Suprapubic skin (tissue), 3 donors: ENCODE measurements at regions not wholly inside any gene's neighbourhood (a gene's known extent, or its start where the extent isn't known, plus 50 kb on each side); places are given as distances from the start of the nearest gene placed in this dataset.

ENCODE experiments used
- EP300 ChIP-seq: sonication (generic); formaldehyde crosslinking; IDR thresholded peaks from one replicate; pipeline ENCODE4 v1.6.1; 2017; ENCODE audit warnings: antibody characterized with exemption
- POLR2A ChIP-seq, 2 donors: fragments of 450-650 bp; IDR thresholded peaks; one replicate each; pipeline ENCODE4 v1.6.1; 2017; ENCODE audit warnings: antibody characterized with exemption in 2 of 2, mild to moderate bottlenecking in 2 of 2, moderate library complexity in 2 of 2
- TF ChIP-seq, protein P1 (sequence below), 2 donors: fragments of 200-600 bp in 1 of 2; fragments of 450-650 bp in 1 of 2; sonication (generic) in 1 of 2; IDR thresholded peaks; one replicate each; pipeline ENCODE4 v1.5.1; 2016 to 2019; ENCODE audit warnings: antibody characterized with exemption in 2 of 2, mild to moderate bottlenecking in 1 of 2, moderate library complexity in 1 of 2

DNA sequence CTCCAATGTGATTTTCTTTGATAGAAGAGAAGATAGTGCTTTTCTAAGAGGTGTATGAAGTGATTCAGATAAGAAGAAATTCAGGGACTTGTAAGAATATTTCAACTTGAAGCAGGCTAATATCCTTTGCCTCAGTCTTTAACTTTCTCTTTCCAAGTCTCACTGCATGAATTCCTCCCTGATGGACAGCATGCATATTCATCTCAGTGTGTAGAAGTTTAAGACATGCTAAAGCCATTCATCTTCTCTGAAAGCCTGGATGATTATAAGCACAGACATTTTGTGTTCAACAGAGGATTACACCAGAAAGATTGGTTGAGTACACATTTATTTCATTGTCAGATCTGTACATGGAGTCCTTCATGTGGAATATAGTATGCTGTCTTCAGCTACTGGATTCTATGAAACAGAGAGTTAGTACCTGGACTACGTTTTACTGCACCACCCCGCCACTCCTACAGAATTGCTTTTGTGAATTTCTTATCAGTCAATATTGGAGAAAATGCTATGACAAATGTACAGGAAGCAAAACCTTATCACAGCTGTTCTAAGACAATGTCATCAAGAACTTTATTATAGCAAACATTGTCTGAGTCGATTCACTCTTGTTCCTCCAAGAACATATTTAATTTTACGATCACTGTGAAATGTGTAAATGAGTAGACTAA lies 1346.1 kb downstream of the OTOL1 start:
- TF ChIP-seq, protein P1, sequence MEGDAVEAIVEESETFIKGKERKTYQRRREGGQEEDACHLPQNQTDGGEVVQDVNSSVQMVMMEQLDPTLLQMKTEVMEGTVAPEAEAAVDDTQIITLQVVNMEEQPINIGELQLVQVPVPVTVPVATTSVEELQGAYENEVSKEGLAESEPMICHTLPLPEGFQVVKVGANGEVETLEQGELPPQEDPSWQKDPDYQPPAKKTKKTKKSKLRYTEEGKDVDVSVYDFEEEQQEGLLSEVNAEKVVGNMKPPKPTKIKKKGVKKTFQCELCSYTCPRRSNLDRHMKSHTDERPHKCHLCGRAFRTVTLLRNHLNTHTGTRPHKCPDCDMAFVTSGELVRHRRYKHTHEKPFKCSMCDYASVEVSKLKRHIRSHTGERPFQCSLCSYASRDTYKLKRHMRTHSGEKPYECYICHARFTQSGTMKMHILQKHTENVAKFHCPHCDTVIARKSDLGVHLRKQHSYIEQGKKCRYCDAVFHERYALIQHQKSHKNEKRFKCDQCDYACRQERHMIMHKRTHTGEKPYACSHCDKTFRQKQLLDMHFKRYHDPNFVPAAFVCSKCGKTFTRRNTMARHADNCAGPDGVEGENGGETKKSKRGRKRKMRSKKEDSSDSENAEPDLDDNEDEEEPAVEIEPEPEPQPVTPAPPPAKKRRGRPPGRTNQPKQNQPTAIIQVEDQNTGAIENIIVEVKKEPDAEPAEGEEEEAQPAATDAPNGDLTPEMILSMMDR (IDR thresholded peaks at IDR 0.05): no peak
- TF ChIP-seq POLR2A (IDR thresholded peaks at IDR 0.05) (no peak), EP300 (no peak)
